ENCODE measurements at regions not wholly inside any gene's neighbourhood (a gene's known extent, or its start where the extent isn't known, plus 50 kb on each side); places are given as distances from the start of the nearest gene placed in this dataset.

- Histone ChIP-seq H3K36me3 (ENCODE audit: control insufficient read depth, insufficient read depth, low read length) (no peaks in the 10 kb centered on the region), H3K4me3 (ENCODE audit: low read length) (no peak overlapping the region), H3K27me3 (ENCODE audit: control insufficient read depth, insufficient read depth, low read length) (no peaks in the 10 kb centered on the region), H3K9me3 (replicated peaks; ENCODE audit: control insufficient read depth, low read depth, low read length) (no peaks in the 10 kb centered on the region), H3K4me1 (ENCODE audit: control insufficient read depth, insufficient read depth, low read length) (peaks cover 34% of the 10 kb centered on the region), H3K27ac (ENCODE audit: low read length) (no peak overlapping the region)
- DNase-seq = peak; percentile 70
- WGBS (ENCODE audit: insufficient coverage) = 60% methylated on average over 1 of the region's 8 CpGs
Observed at GRCh38 chr2:134081238-134081938, 172.5 kb upstream of the MGAT5 start.

- Histone ChIP-seq H3K36me3 (ENCODE audit: control insufficient read depth, insufficient read depth, low read length) (no peaks in the 10 kb centered on the region), H3K27me3 (ENCODE audit: control insufficient read depth, insufficient read depth, low read length) (no peaks in the 10 kb centered on the region), H3K4me1 (ENCODE audit: control insufficient read depth, insufficient read depth, low read length) (peaks cover 31% of the 10 kb centered on the region), H3K27ac (ENCODE audit: low read length) (no peak overlapping the region), H3K9me3 (replicated peaks; ENCODE audit: control insufficient read depth, low read depth, low read length) (no peaks in the 10 kb centered on the region), H3K4me3 (ENCODE audit: low read length) (no peak overlapping the region)
- no peak for DNase-seq
- WGBS (ENCODE audit: insufficient coverage) = no CpG with 5 or more reads among the region's 5 CpGs
Observed at GRCh38 chr2:134083548-134083947, 170.3 kb upstream of the MGAT5 start.

GRCh38 chr2:134086594-134087219 lies 167.2 kb upstream of the MGAT5 start:
- no peak overlapping the region for H3K27ac ChIP-seq (ENCODE audit: low read length)

GRCh38 chr2:134087371-134087921 lies 166.4 kb upstream of the MGAT5 start:
- DNase-seq = no peak
- Histone ChIP-seq H3K4me1 (ENCODE audit: control insufficient read depth, insufficient read depth, low read length) (peaks cover 6% of the 10 kb centered on the region), H3K36me3 (ENCODE audit: control insufficient read depth, insufficient read depth, low read length) (no peaks in the 10 kb centered on the region), H3K4me3 (ENCODE audit: low read length) (no peak overlapping the region), H3K27ac (ENCODE audit: low read length) (no peak overlapping the region), H3K27me3 (ENCODE audit: control insufficient read depth, insufficient read depth, low read length) (no peaks in the 10 kb centered on the region), H3K9me3 (replicated peaks; ENCODE audit: control insufficient read depth, low read depth, low read length) (no peaks in the 10 kb centered on the region)
- WGBS (ENCODE audit: insufficient coverage) = 80% methylated on average over 1 of the region's 2 CpGs

More at GRCh38 chr2:134086594-134087219, 167.2 kb upstream of the MGAT5 start:
- H3K9me3 ChIP-seq (replicated peaks; ENCODE audit: control insufficient read depth, low read depth, low read length) = no peaks in the 10 kb centered on the region
- H3K4me1 ChIP-seq (ENCODE audit: control insufficient read depth, insufficient read depth, low read length) = peaks cover 6% of the 10 kb centered on the region
- H3K36me3 ChIP-seq (ENCODE audit: control insufficient read depth, insufficient read depth, low read length) = no peaks in the 10 kb centered on the region
- 79% methylated on average over 5 of the region's 9 CpGs for WGBS (ENCODE audit: insufficient coverage)
- no peak overlapping the region for H3K4me3 ChIP-seq (ENCODE audit: low read length)
- DNase-seq = no peak
- no peaks in the 10 kb centered on the region for H3K27me3 ChIP-seq (ENCODE audit: control insufficient read depth, insufficient read depth, low read length)

GRCh38 chr2:134089454-134089853 lies 164.4 kb upstream of the MGAT5 start:
- no peaks in the 10 kb centered on the region for H3K4me1 ChIP-seq (ENCODE audit: control insufficient read depth, insufficient read depth, low read length)
- H3K36me3 ChIP-seq (ENCODE audit: control insufficient read depth, insufficient read depth, low read length) = no peaks in the 10 kb centered on the region
- no peak for DNase-seq
- no peaks in the 10 kb centered on the region for H3K27me3 ChIP-seq (ENCODE audit: control insufficient read depth, insufficient read depth, low read length)
- no peaks in the 10 kb centered on the region for H3K9me3 ChIP-seq (replicated peaks; ENCODE audit: control insufficient read depth, low read depth, low read length)
- no peak overlapping the region for H3K27ac ChIP-seq (ENCODE audit: low read length)
- no peak overlapping the region for H3K4me3 ChIP-seq (ENCODE audit: low read length)
- WGBS (ENCODE audit: insufficient coverage) = no CpG with 5 or more reads among the region's 2 CpGs

- no peak for DNase-seq
- Histone ChIP-seq H3K27ac (ENCODE audit: low read length) (no peak overlapping the region), H3K4me1 (ENCODE audit: control insufficient read depth, insufficient read depth, low read length) (no peaks in the 10 kb centered on the region), H3K27me3 (ENCODE audit: control insufficient read depth, insufficient read depth, low read length) (no peaks in the 10 kb centered on the region), H3K9me3 (replicated peaks; ENCODE audit: control insufficient read depth, low read depth, low read length) (no peaks in the 10 kb centered on the region), H3K4me3 (ENCODE audit: low read length) (no peak overlapping the region), H3K36me3 (ENCODE audit: control insufficient read depth, insufficient read depth, low read length) (no peaks in the 10 kb centered on the region)
- WGBS (ENCODE audit: insufficient coverage) = 80% methylated on average over 2 of the region's 4 CpGs
Observed at GRCh38 chr2:134097740-134098139, 156.1 kb upstream of the MGAT5 start.

GRCh38 chr2:134098321-134098720 lies 155.6 kb upstream of the MGAT5 start:
- Histone ChIP-seq H3K27ac (ENCODE audit: low read length) (no peak overlapping the region), H3K36me3 (ENCODE audit: control insufficient read depth, insufficient read depth, low read length) (no peaks in the 10 kb centered on the region), H3K9me3 (replicated peaks; ENCODE audit: control insufficient read depth, low read depth, low read length) (no peaks in the 10 kb centered on the region), H3K4me3 (ENCODE audit: low read length) (no peak overlapping the region), H3K4me1 (ENCODE audit: control insufficient read depth, insufficient read depth, low read length) (no peaks in the 10 kb centered on the region), H3K27me3 (ENCODE audit: control insufficient read depth, insufficient read depth, low read length) (no peaks in the 10 kb centered on the region)
- no peak for DNase-seq
- 63% methylated on average over 2 of the region's 3 CpGs for WGBS (ENCODE audit: insufficient coverage)

GRCh38 chr2:134099273-134099672 lies 154.6 kb upstream of the MGAT5 start:
- no peaks in the 10 kb centered on the region for H3K36me3 ChIP-seq (ENCODE audit: control insufficient read depth, insufficient read depth, low read length)
- DNase-seq = no peak

GRCh38 chr2:134103196-134103595 lies 150.7 kb upstream of the MGAT5 start:
- Histone ChIP-seq H3K27ac (ENCODE audit: low read length) (no peak overlapping the region), H3K4me1 (ENCODE audit: control insufficient read depth, insufficient read depth, low read length) (no peaks in the 10 kb centered on the region), H3K4me3 (ENCODE audit: low read length) (no peak overlapping the region), H3K27me3 (ENCODE audit: control insufficient read depth, insufficient read depth, low read length) (no peaks in the 10 kb centered on the region), H3K36me3 (ENCODE audit: control insufficient read depth, insufficient read depth, low read length) (no peaks in the 10 kb centered on the region), H3K9me3 (replicated peaks; ENCODE audit: control insufficient read depth, low read depth, low read length) (no peaks in the 10 kb centered on the region)
- WGBS (ENCODE audit: insufficient coverage) = 58% methylated on average over 2 of the region's 2 CpGs
- DNase-seq = no peak

More at GRCh38 chr2:134099273-134099672, 154.6 kb upstream of the MGAT5 start:
- H3K27ac ChIP-seq (ENCODE audit: low read length) = no peak overlapping the region
- no peak overlapping the region for H3K4me3 ChIP-seq (ENCODE audit: low read length)
- WGBS (ENCODE audit: insufficient coverage) = no CpG with 5 or more reads among the region's 1 CpG
- no peaks in the 10 kb centered on the region for H3K4me1 ChIP-seq (ENCODE audit: control insufficient read depth, insufficient read depth, low read length)
- no peaks in the 10 kb centered on the region for H3K9me3 ChIP-seq (replicated peaks; ENCODE audit: control insufficient read depth, low read depth, low read length)
- no peaks in the 10 kb centered on the region for H3K27me3 ChIP-seq (ENCODE audit: control insufficient read depth, insufficient read depth, low read length)

- H3K27ac ChIP-seq (ENCODE audit: low read length) = no peak overlapping the region
- no peak for DNase-seq
- no peaks in the 10 kb centered on the region for H3K36me3 ChIP-seq (ENCODE audit: control insufficient read depth, insufficient read depth, low read length)
- H3K9me3 ChIP-seq (replicated peaks; ENCODE audit: control insufficient read depth, low read depth, low read length) = no peaks in the 10 kb centered on the region
- no peak overlapping the region for H3K4me3 ChIP-seq (ENCODE audit: low read length)
- no peaks in the 10 kb centered on the region for H3K27me3 ChIP-seq (ENCODE audit: control insufficient read depth, insufficient read depth, low read length)
- no CpG with 5 or more reads among the region's 1 CpG for WGBS (ENCODE audit: insufficient coverage)
- no peaks in the 10 kb centered on the region for H3K4me1 ChIP-seq (ENCODE audit: control insufficient read depth, insufficient read depth, low read length)
Observed at GRCh38 chr2:134104754-134105153, 149.1 kb upstream of the MGAT5 start.

Measured in muscle of leg (tissue), 3 donors.